HG02852 (cell line): ENCODE measurements at regions not wholly inside any gene's neighbourhood (a gene's known extent, or its start where the extent isn't known, plus 50 kb on each side); places are given as distances from the start of the nearest gene placed in this dataset.
"Not testable (repeated sequence)": the region's sequence is repeated elsewhere in the genome, so short reads cannot be mapped to it uniquely, and the experiment has no call there.

Experiments
- ATAC-seq: cut with Tn5 transposase; IDR thresholded peaks from one replicate; pipeline ENCODE4 v1.9.1; 2021; ENCODE audit warnings: mild to moderate bottlenecking, moderate library complexity; ENCODE audit not compliant: unreplicated experiment

- no peak for ATAC-seq
These were observed 99.8 kb downstream of the PJA1 start for GRCh38 chrX:69065451-69065850.

DNA sequence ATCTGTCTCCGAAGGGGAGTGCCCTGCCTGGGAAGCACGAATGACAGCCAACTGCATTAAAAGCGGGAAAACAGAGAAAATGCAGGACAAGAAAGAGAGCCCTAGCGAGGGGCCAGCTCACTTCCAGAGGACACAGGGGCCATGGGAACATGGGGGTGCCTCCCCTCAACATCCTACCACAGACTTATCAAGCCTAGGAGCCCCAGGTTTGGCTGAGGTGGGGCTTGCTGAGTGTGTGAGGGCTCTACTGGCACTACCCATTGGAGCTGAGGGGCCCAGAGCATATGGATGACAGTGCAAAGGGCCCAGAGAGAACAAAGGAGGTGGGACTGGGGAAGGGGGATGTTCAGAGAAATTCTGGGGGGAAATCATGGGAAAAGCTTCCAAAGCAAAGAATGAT, 101.8 kb downstream of the PJA1 start:
- no peak for ATAC-seq

DNA sequence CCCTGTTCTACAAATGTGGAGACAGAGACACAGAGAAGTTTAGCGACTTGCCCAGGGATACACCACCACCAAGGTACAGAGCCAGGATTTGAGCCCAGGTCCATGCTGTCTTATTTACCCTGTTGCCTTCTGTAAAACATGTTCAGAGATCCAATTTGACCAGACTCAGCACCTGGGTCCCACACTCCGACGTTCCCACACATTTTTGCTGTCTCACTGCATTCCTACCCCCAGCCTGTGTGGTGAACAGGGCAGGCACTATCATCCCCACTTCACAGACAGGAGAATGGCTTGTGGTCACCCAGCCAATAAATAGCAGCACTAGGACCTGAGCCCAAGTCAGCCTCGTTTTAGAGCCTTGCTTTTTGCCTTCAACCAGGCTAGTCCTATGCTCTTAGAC, 102.8 kb downstream of the PJA1 start:
- no peak for ATAC-seq

- no peak for ATAC-seq
These were observed 104.4 kb downstream of the PJA1 start for GRCh38 chrX:69060631-69061408.

DNA sequence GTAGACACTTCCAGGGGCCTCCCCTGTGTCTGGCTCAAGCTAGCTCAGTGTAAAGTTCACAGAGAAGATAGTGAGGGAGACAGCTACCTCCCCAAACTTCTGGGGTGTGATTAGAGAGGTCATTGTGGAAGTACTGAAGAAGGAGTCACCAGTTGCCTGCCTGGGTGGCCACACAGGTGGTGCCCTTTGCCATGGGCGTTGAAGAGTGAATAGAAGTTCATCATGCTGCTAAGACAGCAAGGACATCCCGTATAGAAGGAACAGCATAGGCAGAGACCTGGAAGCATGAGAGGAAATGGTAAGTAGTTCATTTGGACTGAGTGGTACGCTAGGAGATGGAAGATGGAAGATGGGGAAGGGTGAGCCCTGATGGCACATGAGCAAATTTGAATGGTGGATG, 110.1 kb downstream of the PJA1 start:
- ATAC-seq, result no peak

GRCh38 chrX:69054497-69054896, 110.8 kb downstream of the PJA1 start:
- ATAC-seq, result not testable (repeated sequence)

DNA sequence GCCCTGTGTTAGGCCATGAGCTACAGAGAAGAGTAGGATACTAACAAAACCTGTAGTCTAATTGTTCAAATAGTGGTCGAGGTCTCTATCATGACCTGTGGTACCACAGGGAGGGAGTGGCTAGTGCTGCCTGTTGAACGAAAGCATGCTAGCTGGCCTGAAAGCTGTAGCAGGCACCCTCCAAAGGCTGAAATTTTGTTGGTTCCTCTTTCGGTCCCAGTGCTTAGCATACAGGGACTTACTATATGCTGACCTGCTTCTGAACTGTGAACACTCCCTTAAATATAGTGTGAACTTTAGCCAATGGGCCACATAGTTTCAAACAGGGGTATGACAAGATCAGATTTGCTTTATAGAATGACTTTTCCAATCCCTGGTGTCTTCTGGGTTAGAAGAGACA, 113.4 kb downstream of the PJA1 start:
- peak; percentile 66 for ATAC-seq

DNA sequence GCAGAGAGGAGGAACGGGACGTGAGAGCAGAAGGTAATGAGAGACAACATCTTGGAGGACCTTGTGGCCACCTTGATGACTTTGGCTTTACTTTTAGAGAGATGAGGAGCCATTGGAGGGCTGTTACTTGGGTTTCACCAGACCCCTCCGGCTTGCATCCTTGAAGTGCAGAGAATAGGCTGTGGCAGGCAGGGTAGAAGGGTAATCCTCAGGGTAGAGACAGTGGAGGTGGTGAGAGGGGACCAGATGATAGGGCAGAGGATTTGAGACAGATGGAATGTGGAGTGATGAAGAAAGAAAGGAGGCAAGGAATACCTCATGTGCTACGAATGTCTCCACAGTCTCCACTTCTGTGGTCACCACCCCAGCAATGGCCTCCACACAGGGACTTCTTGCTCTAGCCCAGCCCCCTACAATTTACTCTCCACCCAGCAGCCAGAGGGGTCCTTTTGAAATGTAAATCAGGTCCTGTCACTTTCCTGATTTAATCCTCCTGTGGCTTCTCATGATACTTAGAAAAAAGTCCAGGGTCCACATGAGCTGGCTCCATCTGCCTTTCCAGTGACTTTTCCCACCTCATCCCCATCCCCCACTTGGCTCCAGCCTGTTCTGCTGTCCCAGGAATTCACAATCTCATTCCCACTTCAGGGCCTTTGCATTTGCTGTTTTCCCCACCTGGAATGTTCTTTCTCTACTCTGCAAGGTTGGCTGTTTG, 115.0 kb downstream of the PJA1 start:
- ATAC-seq, result no peak

DNA sequence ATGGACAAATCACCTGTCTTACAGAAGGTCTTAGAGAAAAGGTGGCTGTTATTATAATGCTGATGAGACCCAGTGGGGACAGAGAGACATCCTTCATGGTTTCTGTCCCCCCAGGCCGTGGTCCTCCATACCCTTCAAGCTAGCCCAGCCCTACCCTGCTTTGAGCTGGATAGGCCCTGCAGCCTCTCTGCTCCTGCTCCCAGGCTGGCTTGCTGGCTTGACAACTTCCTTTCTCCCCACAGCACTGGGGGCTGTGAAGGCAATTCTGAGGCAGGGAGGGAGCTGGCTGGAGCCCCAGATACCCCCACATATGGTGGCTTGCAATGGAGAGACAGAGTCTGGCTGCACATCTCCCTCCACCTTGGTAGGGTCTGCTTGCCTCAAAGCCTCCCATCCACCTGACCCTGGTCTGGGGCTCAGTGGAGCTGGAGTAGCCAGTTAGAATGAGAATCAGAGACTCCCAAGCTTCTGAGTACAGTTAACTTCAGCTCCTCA, 118.2 kb downstream of the PJA1 start:
- no peak for ATAC-seq

DNA sequence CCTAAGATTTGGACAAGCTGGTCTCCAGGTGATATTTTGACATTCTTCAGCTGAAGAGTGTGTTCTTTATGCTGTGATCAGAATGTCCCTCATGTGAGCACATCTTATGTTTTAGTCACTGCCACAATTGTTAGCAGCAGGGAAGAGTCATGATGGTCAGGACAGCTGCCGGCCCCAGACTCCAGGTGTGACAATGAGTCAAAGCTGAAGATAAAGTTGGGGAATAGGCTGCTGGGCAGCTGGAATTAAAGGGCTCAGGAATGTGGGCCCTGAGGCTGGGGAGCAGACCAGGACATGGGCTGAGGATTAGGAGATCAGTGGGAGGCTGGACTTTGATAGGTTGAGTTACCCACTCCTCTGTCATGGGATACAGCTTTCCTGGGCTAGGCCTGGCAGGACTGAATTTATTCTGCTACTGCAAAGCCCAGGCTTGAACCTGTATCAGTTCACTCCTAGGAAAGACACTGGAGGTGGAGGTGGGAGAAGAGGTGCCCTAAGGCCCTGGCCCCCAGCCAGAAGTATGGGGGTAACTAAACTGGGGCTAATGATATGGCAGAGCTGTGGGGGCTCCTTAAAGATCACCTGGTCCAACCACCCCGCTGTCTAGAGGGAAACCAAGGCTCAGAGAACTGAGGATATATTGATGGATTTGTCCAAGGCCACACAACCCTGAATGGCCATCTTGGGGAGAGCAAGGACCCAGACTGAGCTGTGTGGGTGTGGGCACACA, 119.5 kb downstream of the PJA1 start:
- ATAC-seq, result no peak

DNA sequence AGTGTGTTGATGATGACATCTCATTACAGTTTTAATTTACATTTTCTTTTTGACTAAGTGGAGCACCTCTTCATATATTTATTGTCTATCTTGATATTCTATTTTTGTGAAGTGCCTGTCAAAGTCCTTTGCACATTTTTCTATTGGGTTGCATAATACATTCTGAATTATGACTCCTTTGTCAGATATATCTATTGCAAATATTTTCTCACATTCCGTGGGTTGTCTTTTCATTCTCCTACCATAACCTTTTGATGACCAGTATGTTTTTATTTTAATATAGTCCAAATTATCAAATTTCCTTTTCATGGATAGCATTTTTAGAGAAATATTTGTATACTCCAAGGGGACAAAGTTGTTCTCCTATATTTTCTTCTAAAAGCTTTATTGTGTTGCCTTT, 126.4 kb downstream of the PJA1 start:
- ATAC-seq, result no peak

GRCh38 chrX:69038188-69038587, 127.1 kb downstream of the PJA1 start:
- no peak for ATAC-seq

- no peak for ATAC-seq
These were observed 127.5 kb downstream of the PJA1 start for GRCh38 chrX:69037786-69038185.

- ATAC-seq, result no peak
These were observed 128.3 kb downstream of the PJA1 start for GRCh38 chrX:69036674-69037573.

DNA sequence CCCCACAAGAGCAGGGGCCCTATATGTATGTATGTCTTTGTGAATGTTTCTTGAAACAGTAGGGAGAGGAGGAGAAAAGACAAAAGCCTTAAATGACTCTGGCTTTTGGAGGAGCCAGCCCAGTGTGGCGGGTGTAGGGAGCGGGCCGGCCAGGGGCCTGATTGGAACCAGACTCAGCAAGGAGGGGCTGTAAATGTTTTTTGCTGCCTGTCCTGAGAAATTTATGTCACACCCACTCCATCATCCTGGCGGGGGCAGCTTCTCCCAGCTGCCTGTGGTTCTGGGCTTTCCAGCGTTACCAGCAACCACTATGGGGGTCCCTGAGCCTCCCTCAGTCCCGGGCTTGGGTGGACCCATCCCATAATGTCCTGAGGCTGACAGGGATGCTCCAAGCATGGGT, 130.8 kb downstream of the PJA1 start:
- ATAC-seq, result no peak

DNA sequence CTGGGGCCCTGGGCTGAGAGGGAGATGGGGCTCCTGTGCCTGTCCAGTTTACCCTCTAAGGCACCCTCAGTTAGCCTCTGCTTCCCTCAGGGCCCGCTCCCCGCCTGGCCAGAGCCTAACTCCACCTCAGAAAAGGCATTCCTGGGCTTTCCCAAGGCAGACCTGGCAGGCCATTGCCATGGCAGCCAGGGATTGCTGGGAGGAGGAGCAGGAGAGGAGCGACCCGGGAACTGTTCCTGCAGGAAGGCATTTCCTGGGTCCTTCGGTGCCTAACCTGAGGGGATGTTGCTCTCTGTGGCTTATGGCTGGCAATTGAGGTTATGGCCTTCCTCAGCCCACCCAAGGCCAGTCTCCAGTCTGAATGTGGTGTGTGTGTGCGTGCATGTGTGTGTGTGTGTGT, 131.3 kb downstream of the PJA1 start:
- no peak for ATAC-seq

- no peak for ATAC-seq
These were observed 132.7 kb downstream of the PJA1 start for GRCh38 chrX:69032601-69033000.

DNA sequence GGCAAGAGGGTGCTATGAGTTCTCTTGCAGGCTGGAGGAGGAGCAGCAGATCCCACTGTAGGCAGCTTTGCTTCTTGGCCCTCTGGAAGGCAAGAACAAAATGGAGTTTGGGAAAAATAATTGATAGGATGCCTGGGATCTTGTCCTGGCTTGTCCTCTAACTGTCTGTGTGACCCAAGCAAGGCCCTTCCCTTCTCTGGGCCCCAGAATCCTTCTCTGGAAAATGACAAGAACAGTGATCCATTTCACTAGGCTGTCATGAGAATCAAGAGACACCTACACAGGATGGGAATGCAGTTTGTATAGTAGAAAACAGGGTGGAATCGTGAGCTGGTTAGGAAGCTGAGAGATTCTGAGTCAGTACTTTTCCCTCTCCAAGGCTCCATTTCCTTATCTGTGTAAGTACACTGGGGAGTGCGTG, 133.3 kb downstream of the PJA1 start:
- no peak for ATAC-seq

- ATAC-seq, result no peak
These were observed 134.1 kb downstream of the PJA1 start for GRCh38 chrX:69031181-69031580.

GRCh38 chrX:69029771-69030170, 135.5 kb downstream of the PJA1 start:
- no peak for ATAC-seq

DNA sequence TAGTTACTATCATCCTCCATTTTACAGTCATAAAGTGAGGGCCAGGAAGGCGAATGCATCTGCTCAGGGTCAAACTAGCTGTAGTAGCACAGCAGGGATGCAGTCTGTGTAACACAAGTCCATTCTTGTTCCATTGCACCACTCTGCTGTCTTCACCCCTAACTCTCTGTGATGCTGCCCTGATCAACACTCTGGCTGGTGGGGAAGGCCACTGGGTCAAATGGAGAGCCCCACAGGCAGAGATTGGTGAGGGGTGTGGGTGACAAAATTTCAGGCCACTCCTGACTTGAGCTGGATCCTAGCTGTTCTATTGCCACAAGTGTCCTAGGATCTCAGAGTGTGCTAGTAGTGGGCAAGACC, 136.5 kb downstream of the PJA1 start:
- ATAC-seq, result no peak
